22Rv1 (cell line): ENCODE measurements at regions not wholly inside any gene's neighbourhood (a gene's known extent, or its start where the extent isn't known, plus 50 kb on each side); places are given as distances from the start of the nearest gene placed in this dataset.

Source experiments
- ZFX ChIP-seq: fragments of 450-650 bp; IDR thresholded peaks from 2 replicates; pipeline ENCODE4 v1.6.1; 2017; ENCODE audit warnings: antibody characterized with exemption, borderline replicate concordance
- TF ChIP-seq, protein P1 (sequence below): fragments of 450-650 bp; IDR thresholded peaks from 2 replicates; pipeline ENCODE4 v1.5.1; 2017; ENCODE audit warnings: mild to moderate bottlenecking

DNA sequence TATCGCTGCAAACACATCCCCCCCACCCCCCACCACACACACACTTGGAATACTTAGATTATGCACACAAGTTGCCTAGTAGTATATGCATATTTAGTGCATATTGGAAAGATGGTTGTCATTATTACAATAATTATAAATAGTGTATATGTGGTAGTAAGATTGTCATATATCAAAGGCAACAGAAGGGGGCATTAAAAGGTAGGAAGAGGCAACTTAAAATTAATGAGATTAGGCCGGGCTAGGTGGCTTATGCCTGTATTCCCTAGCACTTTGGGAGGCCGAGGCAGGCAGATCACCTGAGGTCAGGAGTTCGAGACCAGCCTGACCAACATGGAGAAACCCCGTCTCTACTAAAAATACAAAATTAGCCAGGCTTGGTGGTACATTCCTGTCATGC is 52.1 kb downstream of the GSC start:
- TF ChIP-seq, protein P1, sequence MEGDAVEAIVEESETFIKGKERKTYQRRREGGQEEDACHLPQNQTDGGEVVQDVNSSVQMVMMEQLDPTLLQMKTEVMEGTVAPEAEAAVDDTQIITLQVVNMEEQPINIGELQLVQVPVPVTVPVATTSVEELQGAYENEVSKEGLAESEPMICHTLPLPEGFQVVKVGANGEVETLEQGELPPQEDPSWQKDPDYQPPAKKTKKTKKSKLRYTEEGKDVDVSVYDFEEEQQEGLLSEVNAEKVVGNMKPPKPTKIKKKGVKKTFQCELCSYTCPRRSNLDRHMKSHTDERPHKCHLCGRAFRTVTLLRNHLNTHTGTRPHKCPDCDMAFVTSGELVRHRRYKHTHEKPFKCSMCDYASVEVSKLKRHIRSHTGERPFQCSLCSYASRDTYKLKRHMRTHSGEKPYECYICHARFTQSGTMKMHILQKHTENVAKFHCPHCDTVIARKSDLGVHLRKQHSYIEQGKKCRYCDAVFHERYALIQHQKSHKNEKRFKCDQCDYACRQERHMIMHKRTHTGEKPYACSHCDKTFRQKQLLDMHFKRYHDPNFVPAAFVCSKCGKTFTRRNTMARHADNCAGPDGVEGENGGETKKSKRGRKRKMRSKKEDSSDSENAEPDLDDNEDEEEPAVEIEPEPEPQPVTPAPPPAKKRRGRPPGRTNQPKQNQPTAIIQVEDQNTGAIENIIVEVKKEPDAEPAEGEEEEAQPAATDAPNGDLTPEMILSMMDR, result 0 out of 2 replicates have a peak, but pooled peaks have one; percentile 9
- no peak for TF ChIP-seq ZFX
